ENCODE measurements at regions not wholly inside any gene's neighbourhood (a gene's known extent, or its start where the extent isn't known, plus 50 kb on each side); places are given as distances from the start of the nearest gene placed in this dataset.

DNA sequence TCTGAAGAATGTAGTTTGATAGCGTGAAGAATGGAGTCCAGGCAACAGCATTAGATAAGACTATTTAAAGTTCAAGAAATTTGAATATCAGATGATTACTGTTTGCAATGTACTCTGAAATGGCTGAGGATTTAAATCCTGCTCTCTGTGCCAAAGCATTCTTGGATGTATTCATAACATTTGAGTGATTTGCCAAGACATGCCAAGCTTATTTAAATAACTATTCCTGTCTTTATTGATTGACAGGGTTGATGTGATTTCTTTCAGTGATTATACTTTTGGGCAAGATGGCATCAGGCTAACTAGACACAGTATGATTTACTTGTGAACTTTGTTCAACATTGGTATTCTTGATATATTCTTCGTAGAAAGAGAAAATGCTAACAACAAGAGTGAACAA is 168.7 kb downstream of the GNAI1 start:
- TF ChIP-seq, protein P1, sequence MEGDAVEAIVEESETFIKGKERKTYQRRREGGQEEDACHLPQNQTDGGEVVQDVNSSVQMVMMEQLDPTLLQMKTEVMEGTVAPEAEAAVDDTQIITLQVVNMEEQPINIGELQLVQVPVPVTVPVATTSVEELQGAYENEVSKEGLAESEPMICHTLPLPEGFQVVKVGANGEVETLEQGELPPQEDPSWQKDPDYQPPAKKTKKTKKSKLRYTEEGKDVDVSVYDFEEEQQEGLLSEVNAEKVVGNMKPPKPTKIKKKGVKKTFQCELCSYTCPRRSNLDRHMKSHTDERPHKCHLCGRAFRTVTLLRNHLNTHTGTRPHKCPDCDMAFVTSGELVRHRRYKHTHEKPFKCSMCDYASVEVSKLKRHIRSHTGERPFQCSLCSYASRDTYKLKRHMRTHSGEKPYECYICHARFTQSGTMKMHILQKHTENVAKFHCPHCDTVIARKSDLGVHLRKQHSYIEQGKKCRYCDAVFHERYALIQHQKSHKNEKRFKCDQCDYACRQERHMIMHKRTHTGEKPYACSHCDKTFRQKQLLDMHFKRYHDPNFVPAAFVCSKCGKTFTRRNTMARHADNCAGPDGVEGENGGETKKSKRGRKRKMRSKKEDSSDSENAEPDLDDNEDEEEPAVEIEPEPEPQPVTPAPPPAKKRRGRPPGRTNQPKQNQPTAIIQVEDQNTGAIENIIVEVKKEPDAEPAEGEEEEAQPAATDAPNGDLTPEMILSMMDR (IDR thresholded peaks at IDR 0.05), result no peak
- no peak for TF ChIP-seq ZFX (IDR thresholded peaks at IDR 0.05; ENCODE audit: borderline replicate concordance)
